ENCODE measurements at regions not wholly inside any gene's neighbourhood (a gene's known extent, or its start where the extent isn't known, plus 50 kb on each side); places are given as distances from the start of the nearest gene placed in this dataset.
"Not testable (repeated sequence)": the region's sequence is repeated elsewhere in the genome, so short reads cannot be mapped to it uniquely, and the experiment has no call there.

GRCh38 chr12:72148709-72149108, 123.5 kb upstream of the TRHDE start:
- DNase-seq (ENCODE audit: low read depth): no peak

DNA sequence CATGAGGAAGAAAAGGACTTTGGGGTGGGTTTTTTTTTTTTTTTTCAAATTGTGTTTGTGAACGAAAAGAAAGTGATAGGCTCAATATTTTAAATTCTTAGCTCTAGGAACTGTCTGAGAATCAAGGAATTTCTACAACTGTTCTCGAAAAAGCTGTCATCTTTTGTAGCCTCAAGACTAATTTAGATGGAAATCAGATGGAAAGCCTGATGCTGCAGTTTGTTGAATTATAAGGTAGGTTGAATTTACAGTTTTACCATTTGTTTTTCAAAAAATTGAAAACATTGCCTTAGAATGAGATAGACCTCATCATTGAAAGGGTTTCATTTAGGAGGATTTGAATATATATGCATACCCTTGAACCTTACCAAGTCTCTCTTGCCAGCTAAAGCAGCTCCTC, 109.3 kb upstream of the TRHDE start:
- DNase-seq (ENCODE audit: low read depth): no peak

- no peak for DNase-seq (ENCODE audit: low read depth)
Observed at GRCh38 chr12:72168851-72169250, 103.3 kb upstream of the TRHDE start.

DNA sequence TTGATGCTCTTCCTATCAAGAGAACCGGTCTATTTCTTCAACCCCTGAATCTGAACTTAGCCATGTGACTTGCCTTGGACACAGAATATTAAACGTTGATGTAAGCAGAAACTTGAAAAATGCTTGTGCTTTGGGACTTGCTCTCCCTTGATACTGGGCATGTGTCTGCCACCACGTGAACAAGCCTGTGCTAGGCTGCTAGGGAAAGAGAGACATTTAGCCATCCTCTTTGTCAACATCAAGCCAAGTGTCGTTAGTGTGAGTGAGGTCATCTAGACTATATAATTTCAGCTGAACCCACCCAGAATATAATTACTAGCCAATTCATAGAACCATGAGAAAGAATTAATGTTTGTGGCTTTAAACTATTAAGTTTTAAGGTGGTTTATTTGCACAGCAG, 98.2 kb upstream of the TRHDE start:
- no peak for DNase-seq (ENCODE audit: low read depth)

- no peak for DNase-seq (ENCODE audit: low read depth)
Observed at GRCh38 chr12:72178244-72178643, 93.9 kb upstream of the TRHDE start.

- DNase-seq (ENCODE audit: low read depth): no peak
Observed at GRCh38 chr12:72178871-72179270, 93.3 kb upstream of the TRHDE start.

DNA sequence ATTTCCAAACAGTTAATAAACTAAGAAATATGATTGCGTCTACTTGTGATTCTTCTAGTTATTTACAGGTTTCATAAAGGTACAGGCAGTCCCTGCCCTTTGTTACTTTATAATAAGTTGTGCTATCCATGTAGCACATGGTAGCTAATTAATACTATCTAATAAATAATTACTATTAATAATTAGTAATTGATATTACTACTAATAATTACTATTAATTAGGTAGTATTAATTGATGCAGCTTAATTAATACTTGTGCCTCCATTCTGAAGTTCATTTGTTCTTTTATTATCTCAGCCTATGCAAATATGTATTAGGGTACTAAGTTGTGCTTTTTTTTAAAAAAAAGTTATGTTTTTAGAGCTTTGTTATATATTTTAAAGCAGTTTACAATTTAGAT, 92.3 kb upstream of the TRHDE start:
- DNase-seq (ENCODE audit: low read depth): no peak

DNA sequence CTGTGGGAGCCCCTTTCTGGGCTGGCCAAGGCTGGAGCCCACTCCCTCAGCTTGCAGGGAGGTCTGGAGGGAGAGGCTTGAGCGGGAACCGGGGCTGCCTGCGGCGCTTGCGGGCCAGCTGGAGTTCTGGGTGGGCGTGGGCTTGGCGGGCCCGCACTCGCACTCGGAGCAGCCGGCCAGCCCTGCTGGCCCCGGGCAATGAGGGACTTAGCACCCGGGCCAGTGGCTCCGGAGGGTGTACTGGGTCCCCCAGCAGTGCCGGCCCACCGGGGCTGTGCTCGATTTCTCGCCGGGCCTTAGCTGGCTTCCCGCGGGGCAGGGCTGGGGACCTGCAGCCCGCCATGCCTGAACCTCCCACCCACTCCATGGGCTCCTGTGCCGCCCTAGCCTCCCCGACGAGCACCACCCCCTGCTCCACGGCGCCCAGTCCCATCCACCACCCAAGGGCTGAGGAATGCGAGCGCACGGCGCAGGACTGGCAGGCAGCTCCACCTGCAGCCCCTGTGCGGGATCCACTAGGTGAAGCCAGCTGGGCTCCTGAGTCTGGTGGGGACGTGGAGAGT, 87.1 kb upstream of the TRHDE start:
- DNase-seq (ENCODE audit: low read depth): not testable (repeated sequence)

DNA sequence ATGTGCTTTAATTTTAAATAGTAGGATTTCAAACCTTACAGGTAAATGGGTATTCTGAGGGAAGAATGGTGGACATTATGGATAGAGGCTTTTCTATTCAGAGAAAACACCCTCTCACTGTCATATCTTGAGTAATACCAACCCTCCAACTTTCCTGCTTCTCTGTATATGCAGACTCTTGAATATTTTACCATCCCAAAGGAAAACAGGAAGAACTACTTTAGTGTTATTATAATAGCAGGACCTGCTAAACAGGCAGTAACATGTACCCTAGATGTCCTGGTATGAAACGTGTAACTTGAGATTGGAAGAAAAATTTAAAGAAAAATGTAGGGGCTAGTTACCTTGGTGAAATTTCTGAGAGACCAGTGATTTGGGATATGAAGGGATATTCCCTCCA, 82.9 kb upstream of the TRHDE start:
- DNase-seq (ENCODE audit: low read depth): no peak

- DNase-seq (ENCODE audit: low read depth): no peak
Observed at GRCh38 chr12:72191761-72192160, 80.4 kb upstream of the TRHDE start.

DNA sequence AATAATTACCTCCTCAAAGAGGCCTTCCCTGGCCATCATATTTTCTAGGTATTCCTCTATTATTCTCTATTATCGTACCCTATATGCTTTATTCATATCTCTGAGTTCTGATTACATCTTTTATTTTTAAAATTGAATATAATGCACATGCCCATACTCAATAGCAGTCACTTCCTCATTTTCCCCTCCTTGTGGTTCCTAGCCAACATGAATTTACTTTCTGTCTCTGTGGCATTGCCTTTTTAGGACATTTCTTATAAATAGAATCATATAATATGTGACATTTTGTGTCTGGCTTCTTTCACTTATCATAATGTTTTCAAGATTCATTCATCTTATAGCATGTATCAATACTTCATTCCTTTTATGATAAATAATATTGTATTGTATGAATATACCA, 74.4 kb upstream of the TRHDE start:
- no peak for DNase-seq (ENCODE audit: low read depth)

DNA sequence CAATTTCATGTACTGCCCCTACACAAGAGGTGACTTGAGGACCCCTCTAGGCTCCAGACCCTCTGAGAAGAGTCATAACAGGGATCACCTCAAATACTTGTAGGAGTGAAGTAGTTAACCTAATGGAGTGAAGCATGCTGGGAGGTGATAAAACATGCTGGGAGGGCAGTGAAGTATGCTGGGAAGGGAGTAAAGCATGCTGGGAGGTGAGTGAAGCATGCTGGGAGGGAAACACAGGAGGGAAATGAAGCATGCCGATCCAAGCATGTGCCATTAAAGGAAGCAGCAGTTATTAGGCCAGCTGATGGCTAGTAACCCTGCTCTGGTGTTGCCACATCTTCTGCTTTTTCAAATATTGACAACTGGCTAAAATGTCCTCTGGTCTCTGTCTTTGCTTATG, 70.7 kb upstream of the TRHDE start:
- no peak for DNase-seq (ENCODE audit: low read depth)

DNA sequence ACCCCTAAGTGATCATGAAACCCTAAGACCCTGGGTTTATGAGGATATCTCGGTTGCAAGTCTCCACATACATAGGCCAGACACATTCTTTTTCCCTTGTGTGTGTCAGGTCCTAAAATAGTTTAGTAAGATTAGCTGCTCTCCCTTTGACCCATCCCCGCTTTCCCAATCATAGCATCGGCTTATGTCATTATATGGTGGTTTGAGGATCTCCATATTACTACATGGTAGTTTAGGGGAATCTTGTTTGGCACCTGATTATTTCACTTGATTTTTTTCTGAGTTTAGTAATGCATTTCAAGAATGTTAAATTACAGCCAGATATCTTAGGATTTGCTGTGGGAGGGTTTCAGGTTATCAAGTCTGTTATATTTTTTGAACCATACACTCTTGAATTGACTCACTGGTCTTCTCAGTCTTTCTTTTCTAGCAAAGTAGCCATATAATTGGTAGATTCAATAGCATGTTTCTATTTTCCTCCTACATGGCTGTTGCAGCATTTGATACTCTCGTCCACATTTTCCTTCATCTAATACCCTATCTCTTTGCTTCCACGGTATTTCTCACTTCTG, 68.3 kb upstream of the TRHDE start:
- DNase-seq (ENCODE audit: low read depth): no peak

DNA sequence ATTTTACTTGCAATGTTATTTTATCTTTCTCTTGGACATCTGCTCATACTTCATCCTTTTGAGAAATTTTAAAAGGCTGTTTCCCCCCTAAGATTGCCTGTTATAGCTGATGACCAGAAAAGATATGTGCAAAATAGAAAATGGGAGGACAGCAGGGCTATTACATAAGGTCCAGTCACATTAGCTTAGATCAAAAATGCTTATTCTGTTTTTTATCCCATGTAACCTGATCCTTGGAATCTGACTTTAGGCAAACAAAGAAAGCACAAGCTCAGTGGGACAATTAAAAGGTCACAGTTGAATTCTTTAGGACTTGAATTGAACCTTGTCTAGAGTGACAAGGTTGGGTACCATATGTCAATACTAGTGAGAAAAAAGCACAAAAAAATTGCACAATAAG, 65.1 kb upstream of the TRHDE start:
- no peak for DNase-seq (ENCODE audit: low read depth)

- DNase-seq (ENCODE audit: low read depth): no peak
Observed at GRCh38 chr12:72207486-72208409, 64.4 kb upstream of the TRHDE start.

DNA sequence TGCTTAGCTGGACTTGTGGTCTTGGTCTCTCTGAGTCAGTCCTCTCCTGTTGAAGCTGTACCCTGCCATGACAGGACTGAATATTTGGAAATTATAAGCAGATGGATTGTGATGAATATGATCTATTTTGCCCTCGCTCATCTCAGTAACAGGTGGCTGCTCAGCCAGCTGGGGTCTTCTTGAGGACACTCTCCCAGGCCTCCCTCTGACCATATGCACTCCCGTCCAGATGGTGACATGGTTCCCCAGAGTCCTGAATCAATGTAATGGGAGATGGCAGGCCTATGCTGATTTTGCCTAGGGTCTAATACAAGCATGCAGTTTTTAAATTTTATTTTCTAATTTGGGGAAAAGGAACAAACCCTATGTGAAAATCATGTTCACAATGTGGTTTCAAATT, 63.1 kb upstream of the TRHDE start:
- no peak for DNase-seq (ENCODE audit: low read depth)

DNA sequence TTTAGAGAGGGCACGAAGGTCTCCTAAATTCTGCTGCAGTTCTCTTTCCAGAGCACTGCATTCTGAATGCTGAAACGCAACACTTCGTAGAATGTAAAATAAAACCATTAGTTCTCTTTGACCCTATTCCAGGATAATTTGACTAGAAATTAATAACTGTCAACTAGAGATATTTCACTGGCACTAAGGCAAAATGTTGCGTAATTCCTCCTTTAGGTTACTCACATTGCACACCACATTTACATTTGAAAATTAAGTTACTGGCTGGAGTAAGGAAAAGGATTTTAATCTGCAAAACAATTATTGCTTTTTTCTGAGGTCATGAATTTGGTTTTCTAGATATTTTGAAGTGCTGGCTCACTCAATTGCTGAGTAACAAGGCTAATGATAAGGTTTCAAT, 58.0 kb upstream of the TRHDE start:
- no peak for DNase-seq (ENCODE audit: low read depth)

DNA sequence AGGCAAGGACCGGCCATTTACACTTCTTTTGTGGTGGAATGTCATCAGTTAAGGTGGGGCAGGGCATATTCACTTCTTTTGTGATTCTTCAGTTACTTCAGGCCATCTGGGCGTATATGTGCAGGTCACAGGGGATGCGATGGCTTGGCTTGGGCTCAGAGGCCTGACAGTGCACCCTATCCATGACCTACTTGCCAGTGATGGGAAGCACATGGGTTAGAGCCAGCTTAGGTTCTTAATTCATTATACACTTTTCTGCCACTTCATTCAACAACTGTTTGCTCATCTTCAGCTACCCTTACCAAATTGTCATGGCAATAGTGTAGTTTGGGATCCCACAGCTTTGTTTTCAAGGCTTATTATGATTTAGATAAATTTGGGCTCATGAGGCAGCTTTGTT, 56.9 kb upstream of the TRHDE start:
- DNase-seq (ENCODE audit: low read depth): not testable (repeated sequence)

DNA sequence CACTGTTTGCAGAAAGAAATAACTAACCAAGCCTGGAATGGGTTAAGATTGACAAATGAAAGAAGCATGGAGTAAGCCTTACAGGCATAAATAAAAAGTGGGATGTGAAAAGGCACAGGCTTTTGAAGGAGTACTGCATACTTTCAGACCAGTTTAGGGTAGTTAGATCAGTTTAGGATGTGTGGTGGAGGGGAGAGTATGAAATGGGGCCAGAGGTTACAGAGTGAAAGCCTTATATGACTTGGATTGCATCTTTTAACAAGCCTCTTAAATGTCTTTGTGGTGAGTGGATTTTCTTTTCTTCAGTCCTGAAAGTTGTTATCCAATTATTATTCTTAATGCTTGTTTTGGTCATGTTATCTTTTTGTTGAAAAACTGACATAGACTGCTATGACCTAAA, 52.2 kb upstream of the TRHDE start:
- DNase-seq (ENCODE audit: low read depth): no peak

All from forelimb muscle (tissue), 1 donor.